ENCODE measurements at regions not wholly inside any gene's neighbourhood (a gene's known extent, or its start where the extent isn't known, plus 50 kb on each side); places are given as distances from the start of the nearest gene placed in this dataset.

DNA sequence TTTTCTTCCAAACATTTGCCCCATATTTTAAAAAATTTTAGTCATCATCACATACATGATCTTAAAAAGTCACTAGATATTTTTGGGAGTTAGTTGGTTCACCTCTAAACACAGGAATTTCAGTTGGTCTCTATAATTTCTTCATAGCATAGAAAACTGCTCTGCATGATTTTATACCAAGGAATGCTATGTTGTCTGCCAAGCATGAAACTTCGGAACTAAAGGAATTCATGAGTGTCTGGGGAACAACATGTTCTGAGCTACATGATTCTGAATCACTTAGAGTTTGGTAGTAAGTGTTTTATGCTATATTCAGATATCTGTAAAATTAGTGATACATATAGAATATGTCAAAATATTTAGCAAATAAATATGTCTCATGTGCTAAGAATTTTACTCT lies 957.8 kb downstream of the GATA3 start:
- Histone ChIP-seq H3K27me3 (ENCODE audit: insufficient read depth, low read length) (no peaks in the 10 kb centered on the region), H4K20me1 (ENCODE audit: insufficient read depth) (no peaks in the 10 kb centered on the region), H3K9ac (ENCODE audit: low read length) (no peak overlapping the region), H2AFZ (ENCODE audit: low read depth, low read length, poor library complexity, severe bottlenecking) (no peak overlapping the region), H3K9me3 (ENCODE audit: control insufficient read depth in 1 of 2, insufficient read depth in 1 of 2, low read depth in 1 of 2, low read length in 2 of 2) (peaks cover 8 to 9% of the 10 kb centered on the region in 2 experiments; a peak in 2 of 4 replicates), H3K36me3 (ENCODE audit: control insufficient read depth in 1 of 2, insufficient read depth in 2 of 2, low read length in 2 of 2) (no peaks in the 10 kb centered on the region), H3K4me3 (replicated peaks in 1 of 2; ENCODE audit: low read depth in 1 of 2, low read length in 2 of 2) (no peak overlapping the region), H3K9me2 (ENCODE audit: insufficient read depth) (no peaks in the 10 kb centered on the region), H3K79me2 (ENCODE audit: insufficient read depth, low read length) (no peaks in the 10 kb centered on the region), H3K4me2 (ENCODE audit: low read length) (no peak overlapping the region), H3K4me1 (ENCODE audit: control insufficient read depth in 1 of 2, insufficient read depth in 2 of 2, low read length in 2 of 2) (no peaks in the 10 kb centered on the region), H3K27ac (ENCODE audit: low read depth, low read length) (no peak overlapping the region)
- TF ChIP-seq SRF (IDR thresholded peaks at IDR 0.05; ENCODE audit: low read depth), result no peak
- TF ChIP-seq POLR2A (IDR thresholded peaks at IDR 0.05; ENCODE audit: borderline replicate concordance, extremely low read depth, insufficient read depth, insufficient read length), result no peak
- no peak for TF ChIP-seq CBX3 (IDR thresholded peaks at IDR 0.05; ENCODE audit: low read depth)
- TF ChIP-seq CEBPB (IDR thresholded peaks at IDR 0.05; ENCODE audit: low read depth), result no peak
- TF ChIP-seq, protein P1, sequence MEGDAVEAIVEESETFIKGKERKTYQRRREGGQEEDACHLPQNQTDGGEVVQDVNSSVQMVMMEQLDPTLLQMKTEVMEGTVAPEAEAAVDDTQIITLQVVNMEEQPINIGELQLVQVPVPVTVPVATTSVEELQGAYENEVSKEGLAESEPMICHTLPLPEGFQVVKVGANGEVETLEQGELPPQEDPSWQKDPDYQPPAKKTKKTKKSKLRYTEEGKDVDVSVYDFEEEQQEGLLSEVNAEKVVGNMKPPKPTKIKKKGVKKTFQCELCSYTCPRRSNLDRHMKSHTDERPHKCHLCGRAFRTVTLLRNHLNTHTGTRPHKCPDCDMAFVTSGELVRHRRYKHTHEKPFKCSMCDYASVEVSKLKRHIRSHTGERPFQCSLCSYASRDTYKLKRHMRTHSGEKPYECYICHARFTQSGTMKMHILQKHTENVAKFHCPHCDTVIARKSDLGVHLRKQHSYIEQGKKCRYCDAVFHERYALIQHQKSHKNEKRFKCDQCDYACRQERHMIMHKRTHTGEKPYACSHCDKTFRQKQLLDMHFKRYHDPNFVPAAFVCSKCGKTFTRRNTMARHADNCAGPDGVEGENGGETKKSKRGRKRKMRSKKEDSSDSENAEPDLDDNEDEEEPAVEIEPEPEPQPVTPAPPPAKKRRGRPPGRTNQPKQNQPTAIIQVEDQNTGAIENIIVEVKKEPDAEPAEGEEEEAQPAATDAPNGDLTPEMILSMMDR (IDR thresholded peaks at IDR 0.05 in 2 of 3, conservative IDR thresholded peaks at IDR 0.05 in 1 of 3; ENCODE audit: borderline replicate concordance in 1 of 3, insufficient read depth in 1 of 3, low read depth in 2 of 3, low read length in 2 of 3), result no peak
- no peak for TF ChIP-seq ZNF274 (IDR thresholded peaks at IDR 0.05; ENCODE audit: low read depth, low read length)
- no peak for TF ChIP-seq ZFX (IDR thresholded peaks at IDR 0.05)
- TF ChIP-seq, protein P2, sequence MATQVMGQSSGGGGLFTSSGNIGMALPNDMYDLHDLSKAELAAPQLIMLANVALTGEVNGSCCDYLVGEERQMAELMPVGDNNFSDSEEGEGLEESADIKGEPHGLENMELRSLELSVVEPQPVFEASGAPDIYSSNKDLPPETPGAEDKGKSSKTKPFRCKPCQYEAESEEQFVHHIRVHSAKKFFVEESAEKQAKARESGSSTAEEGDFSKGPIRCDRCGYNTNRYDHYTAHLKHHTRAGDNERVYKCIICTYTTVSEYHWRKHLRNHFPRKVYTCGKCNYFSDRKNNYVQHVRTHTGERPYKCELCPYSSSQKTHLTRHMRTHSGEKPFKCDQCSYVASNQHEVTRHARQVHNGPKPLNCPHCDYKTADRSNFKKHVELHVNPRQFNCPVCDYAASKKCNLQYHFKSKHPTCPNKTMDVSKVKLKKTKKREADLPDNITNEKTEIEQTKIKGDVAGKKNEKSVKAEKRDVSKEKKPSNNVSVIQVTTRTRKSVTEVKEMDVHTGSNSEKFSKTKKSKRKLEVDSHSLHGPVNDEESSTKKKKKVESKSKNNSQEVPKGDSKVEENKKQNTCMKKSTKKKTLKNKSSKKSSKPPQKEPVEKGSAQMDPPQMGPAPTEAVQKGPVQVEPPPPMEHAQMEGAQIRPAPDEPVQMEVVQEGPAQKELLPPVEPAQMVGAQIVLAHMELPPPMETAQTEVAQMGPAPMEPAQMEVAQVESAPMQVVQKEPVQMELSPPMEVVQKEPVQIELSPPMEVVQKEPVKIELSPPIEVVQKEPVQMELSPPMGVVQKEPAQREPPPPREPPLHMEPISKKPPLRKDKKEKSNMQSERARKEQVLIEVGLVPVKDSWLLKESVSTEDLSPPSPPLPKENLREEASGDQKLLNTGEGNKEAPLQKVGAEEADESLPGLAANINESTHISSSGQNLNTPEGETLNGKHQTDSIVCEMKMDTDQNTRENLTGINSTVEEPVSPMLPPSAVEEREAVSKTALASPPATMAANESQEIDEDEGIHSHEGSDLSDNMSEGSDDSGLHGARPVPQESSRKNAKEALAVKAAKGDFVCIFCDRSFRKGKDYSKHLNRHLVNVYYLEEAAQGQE (IDR thresholded peaks at IDR 0.05; ENCODE audit: low read depth), result no peak
- ChIA-PET POLR2A (no interaction called here), RAD21 (ENCODE audit: low non-redundant PET in 1 of 2, low total read pairs in 2 of 2, uncharacterized antibody in 2 of 2, unreplicated experiment in 2 of 2) (no interaction called here), CTCF (no interaction called here)
- BruUV-seq (replicated peaks), result no TSS peak
- intact Hi-C loops (cut with micrococcal nuclease), result no loop called here
- no peak for ATAC-seq
- DNase-seq (ENCODE audit: low read depth, low spot score), result no peak

All from HCT116 (cell line).